ENCODE measurements at regions not wholly inside any gene's neighbourhood (a gene's known extent, or its start where the extent isn't known, plus 50 kb on each side); places are given as distances from the start of the nearest gene placed in this dataset.

DNA sequence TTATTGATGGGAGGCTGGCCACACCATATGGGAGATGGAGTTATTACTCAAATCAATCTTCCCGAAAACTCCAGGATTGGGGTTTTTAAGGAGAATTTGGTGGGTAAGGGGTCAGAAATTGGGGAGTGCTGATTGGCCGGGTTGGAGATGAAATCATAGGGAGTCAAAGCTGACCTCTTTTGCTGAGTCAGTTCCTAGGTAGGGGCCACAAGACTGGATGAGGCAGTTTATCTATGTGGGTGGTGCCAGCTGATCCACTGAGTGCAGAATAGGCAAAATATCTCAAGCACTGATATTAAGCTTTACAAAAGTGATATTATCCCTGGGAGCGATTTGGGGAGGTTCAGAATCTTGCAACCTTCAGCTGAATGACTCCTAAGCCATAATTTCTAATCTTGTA lies 75.7 kb upstream of the CLINT1 start:
- no peaks in the 10 kb centered on the region for H3K4me1 ChIP-seq (ENCODE audit: control insufficient read depth, extremely low read depth, insufficient read depth, low read length)
- H3K9me3 ChIP-seq (ENCODE audit: control insufficient read depth, low read depth, low read length) = no peaks in the 10 kb centered on the region
- no peak overlapping the region for H3K27ac ChIP-seq (ENCODE audit: control insufficient read depth, insufficient read depth, low read length)
- TF ChIP-seq CTCF (optimal IDR thresholded peaks at IDR 0.05 in 1 of 3, IDR thresholded peaks at IDR 0.05 in 1 of 3, conservative IDR thresholded peaks at IDR 0.05 in 1 of 3; ENCODE audit: extremely low read depth in 1 of 3, insufficient read depth in 2 of 3, low read length in 3 of 3) (no peak), EZH2 (IDR thresholded peaks at IDR 0.05; ENCODE audit: low read length) (no peak)
- H3K9ac ChIP-seq (ENCODE audit: control insufficient read depth, extremely low read depth, insufficient read depth, low read length) = no peak overlapping the region
- no peak for DNase-seq (ENCODE audit: low read depth, low spot score)
- no peak for FAIRE-seq
- no peaks in the 10 kb centered on the region for H3K9me1 ChIP-seq (ENCODE audit: control insufficient read depth, extremely low read depth, insufficient read depth, low read length)
- dilution Hi-C loops (cut with MboI; ENCODE audit: extremely low pct_ligation_motif_present, low sequenced_read_pairs) = loop anchor here (5.0 kb wide), 1 partner anchor 87 kb away; no protein-coding TSS in a partner anchor
- no peaks in the 10 kb centered on the region for H3K36me3 ChIP-seq (ENCODE audit: control insufficient read depth in 2 of 2, extremely low read depth in 1 of 2, insufficient read depth in 2 of 2, low read length in 2 of 2)
- H3K4me3 ChIP-seq (ENCODE audit: control insufficient read depth in 2 of 3, extremely low read depth in 1 of 3, insufficient read depth in 2 of 3, low read depth in 1 of 3, low read length in 3 of 3) = no peak overlapping the region
- no peaks in the 10 kb centered on the region for H3K27me3 ChIP-seq (ENCODE audit: control insufficient read depth, extremely low read depth, insufficient read depth, low read length)
- no peak overlapping the region for H2AFZ ChIP-seq (ENCODE audit: control insufficient read depth, low read length)
- H3K79me2 ChIP-seq (ENCODE audit: control insufficient read depth, insufficient read depth, low read length) = no peaks in the 10 kb centered on the region
- no peak overlapping the region for H3K4me2 ChIP-seq (ENCODE audit: control insufficient read depth, extremely low read depth, insufficient read depth, low read depth, low read length)
- no peaks in the 10 kb centered on the region for H4K20me1 ChIP-seq (ENCODE audit: control insufficient read depth, extremely low read depth, insufficient read depth, low read length)

DNA sequence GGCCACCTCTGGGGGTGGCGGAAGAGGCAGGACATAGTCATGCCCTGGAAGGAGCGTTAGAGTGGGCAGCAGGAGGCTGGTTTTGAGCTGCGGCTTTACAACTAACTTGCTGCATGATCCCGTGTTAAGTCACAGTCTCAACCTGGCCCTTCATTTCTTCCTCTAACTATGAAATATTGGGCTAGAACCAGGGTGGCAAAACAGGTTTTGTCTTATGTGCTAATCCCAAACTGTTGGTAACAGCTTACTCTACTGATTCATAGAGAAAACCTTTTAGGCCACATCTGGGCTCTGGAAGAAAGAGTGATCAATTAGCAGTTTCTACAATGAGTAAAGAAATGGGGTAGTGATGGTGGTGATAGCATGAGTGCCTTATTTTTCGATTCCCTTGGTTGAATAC lies 74.1 kb upstream of the CLINT1 start:
- Histone ChIP-seq H3K4me2 (ENCODE audit: control insufficient read depth, extremely low read depth, insufficient read depth, low read depth, low read length) (no peak overlapping the region), H3K9ac (ENCODE audit: control insufficient read depth, extremely low read depth, insufficient read depth, low read length) (no peak overlapping the region), H3K9me1 (ENCODE audit: control insufficient read depth, extremely low read depth, insufficient read depth, low read length) (no peaks in the 10 kb centered on the region), H3K9me3 (ENCODE audit: control insufficient read depth, low read depth, low read length) (no peaks in the 10 kb centered on the region), H3K27me3 (ENCODE audit: control insufficient read depth, extremely low read depth, insufficient read depth, low read length) (no peaks in the 10 kb centered on the region), H3K36me3 (ENCODE audit: control insufficient read depth in 2 of 2, extremely low read depth in 1 of 2, insufficient read depth in 2 of 2, low read length in 2 of 2) (no peaks in the 10 kb centered on the region), H3K4me3 (ENCODE audit: control insufficient read depth in 2 of 3, extremely low read depth in 1 of 3, insufficient read depth in 2 of 3, low read depth in 1 of 3, low read length in 3 of 3) (no peak overlapping the region), H3K4me1 (ENCODE audit: control insufficient read depth, extremely low read depth, insufficient read depth, low read length) (no peaks in the 10 kb centered on the region), H2AFZ (ENCODE audit: control insufficient read depth, low read length) (no peak overlapping the region), H3K79me2 (ENCODE audit: control insufficient read depth, insufficient read depth, low read length) (no peaks in the 10 kb centered on the region), H4K20me1 (ENCODE audit: control insufficient read depth, extremely low read depth, insufficient read depth, low read length) (no peaks in the 10 kb centered on the region), H3K27ac (ENCODE audit: control insufficient read depth, insufficient read depth, low read length) (no peak overlapping the region)
- DNase-seq (ENCODE audit: low read depth, low spot score) = no peak
- no peak for TF ChIP-seq CTCF (optimal IDR thresholded peaks at IDR 0.05 in 1 of 3, IDR thresholded peaks at IDR 0.05 in 1 of 3, conservative IDR thresholded peaks at IDR 0.05 in 1 of 3; ENCODE audit: extremely low read depth in 1 of 3, insufficient read depth in 2 of 3, low read length in 3 of 3)
- no peak for TF ChIP-seq EZH2 (IDR thresholded peaks at IDR 0.05; ENCODE audit: low read length)
- dilution Hi-C loops (cut with MboI; ENCODE audit: extremely low pct_ligation_motif_present, low sequenced_read_pairs) = loop anchor here (5.0 kb wide), 1 partner anchor 86 kb away; no protein-coding TSS in a partner anchor
- no peak for FAIRE-seq

Measured in keratinocyte (primary cell).